ENCODE measurements at regions not wholly inside any gene's neighbourhood (a gene's known extent, or its start where the extent isn't known, plus 50 kb on each side); places are given as distances from the start of the nearest gene placed in this dataset.
"Not testable (repeated sequence)": the region's sequence is repeated elsewhere in the genome, so short reads cannot be mapped to it uniquely, and the experiment has no call there.

GRCh38 chrX:44667771-44668170, 125.1 kb upstream of the FUNDC1 start:
- no peaks in the 10 kb centered on the region for H3K27me3 ChIP-seq (ENCODE audit: control insufficient read depth, insufficient read depth, low read length)
- no peaks in the 10 kb centered on the region for H3K79me2 ChIP-seq (ENCODE audit: control insufficient read depth, insufficient read depth, low read length)
- no peak overlapping the region for H2AFZ ChIP-seq (ENCODE audit: low read length)
- H3K36me3 ChIP-seq (ENCODE audit: control insufficient read depth, insufficient read depth, low read length), result no peaks in the 10 kb centered on the region
- no peak overlapping the region for H3K9ac ChIP-seq (ENCODE audit: insufficient read depth, low read length)
- no peaks in the 10 kb centered on the region for H4K20me1 ChIP-seq (ENCODE audit: control insufficient read depth, extremely low read depth, insufficient read depth, low read length)
- H3K9me3 ChIP-seq (ENCODE audit: control insufficient read depth, insufficient read depth, low read depth, low read length), result no peaks in the 10 kb centered on the region
- no peak overlapping the region for H3K27ac ChIP-seq (ENCODE audit: insufficient read depth, low read length)
- H3K4me2 ChIP-seq (ENCODE audit: extremely low read depth, insufficient read depth, low read length), result no peak overlapping the region
- peak in 1 of 2 donors; percentile 13 for DNase-seq (ENCODE audit: low read depth in 2 of 2)
- TF ChIP-seq, protein P1, sequence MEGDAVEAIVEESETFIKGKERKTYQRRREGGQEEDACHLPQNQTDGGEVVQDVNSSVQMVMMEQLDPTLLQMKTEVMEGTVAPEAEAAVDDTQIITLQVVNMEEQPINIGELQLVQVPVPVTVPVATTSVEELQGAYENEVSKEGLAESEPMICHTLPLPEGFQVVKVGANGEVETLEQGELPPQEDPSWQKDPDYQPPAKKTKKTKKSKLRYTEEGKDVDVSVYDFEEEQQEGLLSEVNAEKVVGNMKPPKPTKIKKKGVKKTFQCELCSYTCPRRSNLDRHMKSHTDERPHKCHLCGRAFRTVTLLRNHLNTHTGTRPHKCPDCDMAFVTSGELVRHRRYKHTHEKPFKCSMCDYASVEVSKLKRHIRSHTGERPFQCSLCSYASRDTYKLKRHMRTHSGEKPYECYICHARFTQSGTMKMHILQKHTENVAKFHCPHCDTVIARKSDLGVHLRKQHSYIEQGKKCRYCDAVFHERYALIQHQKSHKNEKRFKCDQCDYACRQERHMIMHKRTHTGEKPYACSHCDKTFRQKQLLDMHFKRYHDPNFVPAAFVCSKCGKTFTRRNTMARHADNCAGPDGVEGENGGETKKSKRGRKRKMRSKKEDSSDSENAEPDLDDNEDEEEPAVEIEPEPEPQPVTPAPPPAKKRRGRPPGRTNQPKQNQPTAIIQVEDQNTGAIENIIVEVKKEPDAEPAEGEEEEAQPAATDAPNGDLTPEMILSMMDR (conservative IDR thresholded peaks at IDR 0.05 in 1 of 2, IDR thresholded peaks at IDR 0.05 in 1 of 2; ENCODE audit: low read depth in 1 of 2, low read length in 2 of 2), result no peak
- TF ChIP-seq EZH2 (IDR thresholded peaks at IDR 0.05; ENCODE audit: low read length, missing control alignments), result no peak
- H3K4me3 ChIP-seq (replicated peaks in 1 of 4; ENCODE audit: control extremely low read depth in 1 of 4, insufficient read depth in 1 of 4, low read depth in 3 of 4, low read length in 4 of 4), result no peak overlapping the region
- H3K4me1 ChIP-seq (ENCODE audit: control insufficient read depth, extremely low read depth, insufficient read depth, low read length), result no peaks in the 10 kb centered on the region

- H3K4me1 ChIP-seq (ENCODE audit: control insufficient read depth, extremely low read depth, insufficient read depth, low read length); H3K79me2 ChIP-seq (ENCODE audit: control insufficient read depth, insufficient read depth, low read length); H3K36me3 ChIP-seq (ENCODE audit: control insufficient read depth, insufficient read depth, low read length); H3K27ac ChIP-seq (ENCODE audit: insufficient read depth, low read length); H3K27me3 ChIP-seq (ENCODE audit: control insufficient read depth, insufficient read depth, low read length); H3K9me3 ChIP-seq (ENCODE audit: control insufficient read depth, insufficient read depth, low read depth, low read length); H3K9ac ChIP-seq (ENCODE audit: insufficient read depth, low read length); H2AFZ ChIP-seq (ENCODE audit: low read length); DNase-seq (ENCODE audit: low read depth in 2 of 2); H4K20me1 ChIP-seq (ENCODE audit: control insufficient read depth, extremely low read depth, insufficient read depth, low read length); H3K4me2 ChIP-seq (ENCODE audit: extremely low read depth, insufficient read depth, low read length); H3K4me3 ChIP-seq (replicated peaks in 1 of 4; ENCODE audit: control extremely low read depth in 1 of 4, insufficient read depth in 1 of 4, low read depth in 3 of 4, low read length in 4 of 4): not testable (repeated sequence)
These were observed 115.1 kb upstream of the FUNDC1 start for GRCh38 chrX:44657718-44658246.

DNA sequence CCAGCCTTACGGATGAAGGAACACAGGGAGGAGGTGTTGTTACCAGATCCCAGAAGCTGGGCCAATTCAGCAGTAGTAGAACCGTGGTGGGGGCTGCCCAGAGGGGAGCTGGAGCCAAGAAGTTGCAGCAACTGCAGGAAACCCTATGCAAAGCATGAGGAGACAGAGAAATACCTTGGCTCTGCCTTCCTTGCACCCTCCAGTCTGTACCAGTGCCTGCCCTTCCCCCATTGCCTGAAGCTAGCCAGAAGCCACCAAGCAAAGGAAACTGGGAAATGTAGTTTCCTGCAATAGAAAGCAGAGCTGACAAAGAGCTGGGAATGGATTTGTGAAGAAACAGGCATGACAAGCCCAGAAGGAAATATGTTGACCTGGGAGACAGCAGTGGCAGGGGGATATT, 108.7 kb upstream of the FUNDC1 start:
- Histone ChIP-seq H3K4me2 (ENCODE audit: extremely low read depth, insufficient read depth, low read length) (no peak overlapping the region), H3K27me3 (ENCODE audit: control insufficient read depth, insufficient read depth, low read length) (no peaks in the 10 kb centered on the region), H3K9me3 (ENCODE audit: control insufficient read depth, insufficient read depth, low read depth, low read length) (no peaks in the 10 kb centered on the region), H3K9ac (ENCODE audit: insufficient read depth, low read length) (no peak overlapping the region), H3K4me1 (ENCODE audit: control insufficient read depth, extremely low read depth, insufficient read depth, low read length) (no peaks in the 10 kb centered on the region), H3K79me2 (ENCODE audit: control insufficient read depth, insufficient read depth, low read length) (no peaks in the 10 kb centered on the region), H2AFZ (ENCODE audit: low read length) (no peak overlapping the region), H3K4me3 (replicated peaks in 1 of 4; ENCODE audit: control extremely low read depth in 1 of 4, insufficient read depth in 1 of 4, low read depth in 3 of 4, low read length in 4 of 4) (no peak overlapping the region), H4K20me1 (ENCODE audit: control insufficient read depth, extremely low read depth, insufficient read depth, low read length) (no peaks in the 10 kb centered on the region), H3K27ac (ENCODE audit: insufficient read depth, low read length) (no peak overlapping the region), H3K36me3 (ENCODE audit: control insufficient read depth, insufficient read depth, low read length) (no peaks in the 10 kb centered on the region)
- TF ChIP-seq EZH2 (IDR thresholded peaks at IDR 0.05; ENCODE audit: low read length, missing control alignments), result no peak
- TF ChIP-seq, protein P1 (conservative IDR thresholded peaks at IDR 0.05 in 1 of 2, IDR thresholded peaks at IDR 0.05 in 1 of 2; ENCODE audit: low read depth in 1 of 2, low read length in 2 of 2), result no peak
- peak in 1 of 2 donors; percentile 4 for DNase-seq (ENCODE audit: low read depth in 2 of 2)

Data from fibroblast of lung (primary cell).